Vagina (tissue), 2 donors: ENCODE measurements at regions not wholly inside any gene's neighbourhood (a gene's known extent, or its start where the extent isn't known, plus 50 kb on each side); places are given as distances from the start of the nearest gene placed in this dataset.

Source experiments
- DNase-seq, 2 donors: peaks; one replicate each; pipeline ENCODE4 v3.0.0-alpha.2; 2017; ENCODE audit errors: extremely low spot score in 2 of 2
- H3K27ac ChIP-seq: fragments of 200-600 bp; sonication (generic); one replicate; pipeline ENCODE4 v1.5.1; 2019
- H3K27me3 ChIP-seq: fragments of 200-600 bp; sonication (generic); one replicate; pipeline ENCODE4 v1.5.1; 2019
- H3K36me3 ChIP-seq, 2 donors: fragments of 200-600 bp; sonication (generic); one replicate each; pipeline ENCODE4 v1.5.1; 2017 to 2019
- H3K4me1 ChIP-seq: fragments of 200-600 bp; sonication (generic); one replicate; pipeline ENCODE4 v1.5.1; 2019
- H3K4me3 ChIP-seq, 2 donors: fragments of 200-600 bp; sonication (generic); 1 replicate in 1 of 2; 2 replicates in 1 of 2; pipeline ENCODE4 v1.5.1; 2016 to 2019
- H3K9me3 ChIP-seq: fragments of 200-600 bp; sonication (generic); one replicate; pipeline ENCODE4 v1.5.1; 2019
- POLR2A ChIP-seq, 2 donors: fragments of 450-650 bp; IDR thresholded peaks; one replicate each; pipeline ENCODE4 v1.6.1; 2017; ENCODE audit warnings: antibody characterized with exemption in 2 of 2, mild to moderate bottlenecking in 2 of 2, moderate library complexity in 2 of 2
- POLR2AphosphoS5 ChIP-seq, 2 donors: sonication (generic); formaldehyde crosslinking; IDR thresholded peaks; one replicate each; pipeline ENCODE4 v1.9.0; 2017; ENCODE audit warnings: antibody characterized with exemption in 2 of 2, mild to moderate bottlenecking in 2 of 2, low read depth in 1 of 2; ENCODE audit not compliant: insufficient read depth in 1 of 2
- intact Hi-C: fragments of 100-400 bp; cut with DNase I; formaldehyde crosslinking; loops from one replicate; pipeline ENCODE4 v1.15.1; 2023
- TF ChIP-seq, protein P1 (sequence below), 3 experiments: fragments of 450-650 bp in 2 of 3; fragments of 200-600 bp in 1 of 3; sonication (generic) in 1 of 3; IDR thresholded peaks; one replicate each; pipeline ENCODE4 v1.5.1; 2017 to 2019; ENCODE audit warnings: antibody characterized with exemption in 3 of 3, mild to moderate bottlenecking in 2 of 3, moderate library complexity in 2 of 3

DNA sequence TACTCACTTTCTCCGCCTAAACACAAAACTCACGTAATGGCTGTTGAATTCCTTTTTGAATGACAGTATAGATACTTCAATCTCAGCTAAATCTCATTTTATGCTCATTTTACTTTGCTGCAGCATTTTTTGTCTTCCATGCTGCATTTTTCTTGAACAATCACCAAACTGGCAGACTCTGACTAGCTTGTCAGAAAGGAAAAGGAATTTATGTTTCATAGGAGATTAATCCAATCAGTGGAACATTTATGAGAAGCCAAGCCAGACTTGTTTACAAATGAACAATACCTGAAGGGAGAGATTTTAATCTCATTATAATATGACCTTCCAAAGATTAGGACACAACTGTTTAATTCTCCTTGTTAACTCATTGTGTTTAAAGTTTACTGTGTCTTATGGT is 1044.3 kb downstream of the DIAPH3 start:
- no peaks in the 10 kb centered on the region for H3K4me1 ChIP-seq
- no peak overlapping the region for H3K27ac ChIP-seq
- no peaks in the 10 kb centered on the region for H3K27me3 ChIP-seq
- intact Hi-C loops = no loop called here
- no peak for DNase-seq
- no peak overlapping the region for H3K4me3 ChIP-seq
- TF ChIP-seq POLR2A (IDR thresholded peaks at IDR 0.05) (no peak), POLR2AphosphoS5 (IDR thresholded peaks at IDR 0.05; ENCODE audit: insufficient read depth in 1 of 2, low read depth in 1 of 2) (no peak)
- TF ChIP-seq, protein P1, sequence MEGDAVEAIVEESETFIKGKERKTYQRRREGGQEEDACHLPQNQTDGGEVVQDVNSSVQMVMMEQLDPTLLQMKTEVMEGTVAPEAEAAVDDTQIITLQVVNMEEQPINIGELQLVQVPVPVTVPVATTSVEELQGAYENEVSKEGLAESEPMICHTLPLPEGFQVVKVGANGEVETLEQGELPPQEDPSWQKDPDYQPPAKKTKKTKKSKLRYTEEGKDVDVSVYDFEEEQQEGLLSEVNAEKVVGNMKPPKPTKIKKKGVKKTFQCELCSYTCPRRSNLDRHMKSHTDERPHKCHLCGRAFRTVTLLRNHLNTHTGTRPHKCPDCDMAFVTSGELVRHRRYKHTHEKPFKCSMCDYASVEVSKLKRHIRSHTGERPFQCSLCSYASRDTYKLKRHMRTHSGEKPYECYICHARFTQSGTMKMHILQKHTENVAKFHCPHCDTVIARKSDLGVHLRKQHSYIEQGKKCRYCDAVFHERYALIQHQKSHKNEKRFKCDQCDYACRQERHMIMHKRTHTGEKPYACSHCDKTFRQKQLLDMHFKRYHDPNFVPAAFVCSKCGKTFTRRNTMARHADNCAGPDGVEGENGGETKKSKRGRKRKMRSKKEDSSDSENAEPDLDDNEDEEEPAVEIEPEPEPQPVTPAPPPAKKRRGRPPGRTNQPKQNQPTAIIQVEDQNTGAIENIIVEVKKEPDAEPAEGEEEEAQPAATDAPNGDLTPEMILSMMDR (IDR thresholded peaks at IDR 0.05) = no peak
- H3K9me3 ChIP-seq = no peaks in the 10 kb centered on the region
- H3K36me3 ChIP-seq = no peaks in the 10 kb centered on the region

DNA sequence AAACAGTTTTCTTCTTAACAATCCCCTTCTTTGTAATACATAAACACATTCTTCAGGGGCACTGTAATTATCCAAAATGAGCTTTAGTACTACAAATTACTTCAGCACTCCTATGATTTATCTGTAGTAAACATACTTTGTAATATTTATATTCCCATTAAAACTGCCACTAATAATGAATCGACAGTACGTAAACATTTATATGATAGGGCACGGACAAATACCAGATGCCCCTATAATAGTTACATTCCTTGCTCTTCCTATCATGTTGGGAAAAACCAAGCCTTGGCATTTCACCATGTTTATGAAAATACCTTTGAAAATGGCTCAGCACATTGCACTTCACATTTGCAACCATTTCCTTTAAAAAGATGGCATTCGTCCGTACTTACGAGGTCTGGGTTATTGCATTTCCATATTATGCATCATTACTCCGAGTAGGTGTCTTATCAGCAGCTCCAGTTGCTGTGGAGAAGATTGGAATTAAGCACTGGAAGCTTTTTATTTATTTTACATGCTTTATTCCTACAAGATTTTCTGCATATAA is 1043.4 kb downstream of the DIAPH3 start:
- Histone ChIP-seq H3K27me3 (no peaks in the 10 kb centered on the region), H3K36me3 (no peaks in the 10 kb centered on the region), H3K27ac (no peak overlapping the region), H3K9me3 (no peaks in the 10 kb centered on the region), H3K4me1 (no peaks in the 10 kb centered on the region), H3K4me3 (no peak overlapping the region)
- no peak for DNase-seq
- intact Hi-C loops = no loop called here
- TF ChIP-seq, protein P1 (IDR thresholded peaks at IDR 0.05) = no peak
- no peak for TF ChIP-seq POLR2A (IDR thresholded peaks at IDR 0.05)
- no peak for TF ChIP-seq POLR2AphosphoS5 (IDR thresholded peaks at IDR 0.05; ENCODE audit: insufficient read depth in 1 of 2, low read depth in 1 of 2)

DNA sequence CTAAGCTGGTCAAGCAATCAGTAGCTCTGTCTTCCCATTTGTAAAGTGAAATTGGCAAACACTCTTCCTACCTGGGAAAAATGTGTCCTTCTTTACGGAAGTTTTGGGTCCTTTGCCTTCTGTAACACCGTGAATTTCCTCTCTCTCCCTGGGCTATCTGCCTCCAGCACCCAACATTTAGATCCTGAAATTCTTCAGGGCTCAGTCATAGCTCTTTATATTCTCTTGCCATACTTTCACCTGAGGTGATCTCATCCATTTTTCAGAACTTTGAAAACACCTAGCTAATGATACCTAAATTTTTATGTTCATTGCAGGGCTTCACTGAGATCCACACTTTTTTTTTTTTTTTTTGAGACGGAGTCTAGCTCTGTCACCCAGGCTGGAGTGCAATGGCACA is 1042.2 kb downstream of the DIAPH3 start:
- Histone ChIP-seq H3K4me1 (no peaks in the 10 kb centered on the region), H3K4me3 (no peak overlapping the region), H3K27ac (no peak overlapping the region), H3K27me3 (no peaks in the 10 kb centered on the region), H3K36me3 (no peaks in the 10 kb centered on the region), H3K9me3 (no peaks in the 10 kb centered on the region)
- DNase-seq = no peak
- TF ChIP-seq, protein P1 (IDR thresholded peaks at IDR 0.05) = no peak
- TF ChIP-seq POLR2A (IDR thresholded peaks at IDR 0.05) (no peak), POLR2AphosphoS5 (IDR thresholded peaks at IDR 0.05; ENCODE audit: insufficient read depth in 1 of 2, low read depth in 1 of 2) (no peak)
- intact Hi-C loops = no loop called here

DNA sequence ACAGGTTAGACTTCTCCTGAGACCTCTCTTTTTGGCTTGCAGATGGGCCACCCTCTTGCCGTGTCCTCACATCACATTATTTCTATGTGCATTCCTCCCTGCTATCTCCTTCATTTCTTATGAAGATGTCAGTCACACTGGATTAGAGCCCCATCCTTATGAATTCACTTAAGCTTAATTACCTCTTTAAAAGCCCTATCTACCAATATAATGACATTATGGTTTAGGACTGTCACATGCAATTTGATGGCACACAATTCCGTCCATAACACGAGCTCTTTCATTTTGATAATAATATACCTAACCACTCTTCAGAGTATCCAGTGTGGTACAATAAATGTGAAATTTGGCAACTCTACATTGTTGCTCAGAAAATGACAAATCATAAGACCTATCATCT is 1037.3 kb downstream of the DIAPH3 start:
- Histone ChIP-seq H3K4me3 (no peak overlapping the region), H3K27ac (no peak overlapping the region), H3K27me3 (no peaks in the 10 kb centered on the region), H3K9me3 (no peaks in the 10 kb centered on the region), H3K36me3 (no peaks in the 10 kb centered on the region), H3K4me1 (no peaks in the 10 kb centered on the region)
- intact Hi-C loops = no loop called here
- TF ChIP-seq POLR2A (IDR thresholded peaks at IDR 0.05) (no peak), POLR2AphosphoS5 (IDR thresholded peaks at IDR 0.05; ENCODE audit: insufficient read depth in 1 of 2, low read depth in 1 of 2) (no peak)
- TF ChIP-seq, protein P1 (IDR thresholded peaks at IDR 0.05) = no peak
- no peak for DNase-seq

DNA sequence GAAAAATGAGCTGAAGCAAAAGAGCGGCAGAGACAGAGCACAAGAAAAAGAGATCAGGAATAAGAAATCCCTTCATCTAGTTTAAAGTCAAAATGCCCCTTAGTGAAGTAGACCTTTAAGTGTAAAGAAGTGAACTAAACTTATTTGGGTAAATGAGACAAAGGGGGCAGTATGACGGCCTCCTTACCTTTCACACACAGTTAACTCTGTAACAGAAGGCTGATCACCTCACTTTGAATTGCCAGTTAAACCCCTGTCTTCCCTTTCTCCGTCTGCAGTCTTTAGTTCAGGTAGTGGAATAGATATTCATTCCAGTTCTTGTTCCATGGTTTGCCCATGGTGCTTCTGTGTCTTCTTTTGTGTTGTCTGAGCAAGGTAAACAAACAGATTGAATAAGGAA is 1029.8 kb downstream of the DIAPH3 start:
- TF ChIP-seq POLR2A (IDR thresholded peaks at IDR 0.05) (no peak), POLR2AphosphoS5 (IDR thresholded peaks at IDR 0.05; ENCODE audit: insufficient read depth in 1 of 2, low read depth in 1 of 2) (no peak)
- TF ChIP-seq, protein P1 (IDR thresholded peaks at IDR 0.05) = no peak
- Histone ChIP-seq H3K36me3 (no peaks in the 10 kb centered on the region), H3K27me3 (no peaks in the 10 kb centered on the region), H3K4me1 (no peaks in the 10 kb centered on the region), H3K4me3 (no peak overlapping the region), H3K27ac (no peak overlapping the region), H3K9me3 (no peaks in the 10 kb centered on the region)
- no peak for DNase-seq
- intact Hi-C loops = no loop called here
